GM12865 (cell line): ENCODE measurements at regions not wholly inside any gene's neighbourhood (a gene's known extent, or its start where the extent isn't known, plus 50 kb on each side); places are given as distances from the start of the nearest gene placed in this dataset.
A peak's percentile ranks its signal among the peaks of the same experiment; 100 is the strongest.
"Not testable (repeated sequence)": the region's sequence is repeated elsewhere in the genome, so short reads cannot be mapped to it uniquely, and the experiment has no call there.

ENCODE experiments used
- DNase-seq: peaks from one replicate; pipeline ENCODE4 v3.0.0; 2010; ENCODE audit warnings: low read depth
- H3K4me3 ChIP-seq: 2 replicates; pipeline ENCODE4 v1.5.1; 2011; ENCODE audit warnings: mild to moderate bottlenecking, low read depth, low read length, control low read depth
- TF ChIP-seq, protein P1 (sequence below): IDR thresholded peaks from 2 replicates; pipeline ENCODE4 v1.5.1; 2011; ENCODE audit warnings: low read length, control low read depth, low read depth, inconsistent platforms; ENCODE audit not compliant: insufficient read depth; ENCODE audit errors: missing control alignments

DNA sequence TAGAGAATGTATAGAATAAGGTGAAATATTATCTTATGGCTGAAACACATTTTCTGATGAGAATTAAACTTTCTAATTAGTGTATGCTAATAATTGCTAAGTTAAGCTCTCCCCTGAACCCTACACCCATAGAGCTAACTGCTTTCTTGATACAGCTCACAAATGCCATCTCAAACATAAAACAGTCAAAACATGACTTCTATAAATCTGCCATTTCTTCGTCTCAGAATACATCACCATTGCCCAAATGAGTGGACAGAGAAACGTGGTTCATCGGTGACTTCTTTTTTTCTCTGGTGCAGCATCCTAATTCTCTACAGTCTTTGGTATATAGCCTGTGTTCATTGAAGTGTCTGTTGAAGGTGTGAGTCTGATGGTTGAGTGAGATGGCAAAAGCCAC is 554.6 kb downstream of the NLGN4X start:
- no peak for DNase-seq
- H3K4me3 ChIP-seq, result no peak overlapping the region
- TF ChIP-seq, protein P1, sequence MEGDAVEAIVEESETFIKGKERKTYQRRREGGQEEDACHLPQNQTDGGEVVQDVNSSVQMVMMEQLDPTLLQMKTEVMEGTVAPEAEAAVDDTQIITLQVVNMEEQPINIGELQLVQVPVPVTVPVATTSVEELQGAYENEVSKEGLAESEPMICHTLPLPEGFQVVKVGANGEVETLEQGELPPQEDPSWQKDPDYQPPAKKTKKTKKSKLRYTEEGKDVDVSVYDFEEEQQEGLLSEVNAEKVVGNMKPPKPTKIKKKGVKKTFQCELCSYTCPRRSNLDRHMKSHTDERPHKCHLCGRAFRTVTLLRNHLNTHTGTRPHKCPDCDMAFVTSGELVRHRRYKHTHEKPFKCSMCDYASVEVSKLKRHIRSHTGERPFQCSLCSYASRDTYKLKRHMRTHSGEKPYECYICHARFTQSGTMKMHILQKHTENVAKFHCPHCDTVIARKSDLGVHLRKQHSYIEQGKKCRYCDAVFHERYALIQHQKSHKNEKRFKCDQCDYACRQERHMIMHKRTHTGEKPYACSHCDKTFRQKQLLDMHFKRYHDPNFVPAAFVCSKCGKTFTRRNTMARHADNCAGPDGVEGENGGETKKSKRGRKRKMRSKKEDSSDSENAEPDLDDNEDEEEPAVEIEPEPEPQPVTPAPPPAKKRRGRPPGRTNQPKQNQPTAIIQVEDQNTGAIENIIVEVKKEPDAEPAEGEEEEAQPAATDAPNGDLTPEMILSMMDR, result no peak

DNA sequence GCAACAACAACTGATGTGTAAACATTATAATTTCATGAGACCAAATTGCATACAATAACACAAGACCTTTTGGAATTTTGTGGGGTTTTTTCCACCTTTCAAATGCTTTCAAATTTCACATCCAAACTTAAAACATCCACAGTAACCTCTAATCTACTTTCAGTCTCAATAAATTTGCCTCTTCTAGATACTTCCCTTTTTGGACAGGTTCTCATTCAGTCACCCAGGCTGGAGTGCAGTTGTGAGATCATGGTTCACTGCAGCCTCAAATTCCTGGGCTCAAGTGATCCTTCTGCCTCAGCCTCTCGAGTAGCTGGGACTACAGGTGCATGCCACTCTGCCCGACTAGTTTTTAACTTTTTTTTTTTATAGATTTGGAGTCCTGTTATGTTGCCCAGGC is 556.6 kb downstream of the NLGN4X start:
- H3K4me3 ChIP-seq, result no peak overlapping the region
- TF ChIP-seq, protein P1, result no peak
- DNase-seq, result no peak

DNA sequence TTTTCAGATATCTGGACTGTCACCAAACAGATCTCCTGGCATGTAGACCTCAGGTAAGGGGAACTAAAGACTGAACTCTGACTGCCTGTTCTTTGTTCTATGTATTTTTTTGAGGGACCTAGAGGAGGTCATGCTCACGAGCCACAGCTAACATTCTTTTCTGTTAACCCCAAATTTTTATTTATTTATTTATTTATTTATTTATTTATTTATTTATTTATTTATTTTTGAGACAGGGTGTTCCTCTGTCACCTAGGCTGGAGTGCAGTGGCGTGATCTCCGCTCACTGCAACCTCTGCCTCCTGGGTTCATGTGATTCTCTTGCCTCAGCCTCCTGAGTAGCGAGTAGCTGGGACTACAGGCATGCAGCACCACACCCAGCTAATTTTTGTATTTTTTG is 562.0 kb downstream of the NLGN4X start:
- not testable (repeated sequence) for H3K4me3 ChIP-seq, DNase-seq

DNA sequence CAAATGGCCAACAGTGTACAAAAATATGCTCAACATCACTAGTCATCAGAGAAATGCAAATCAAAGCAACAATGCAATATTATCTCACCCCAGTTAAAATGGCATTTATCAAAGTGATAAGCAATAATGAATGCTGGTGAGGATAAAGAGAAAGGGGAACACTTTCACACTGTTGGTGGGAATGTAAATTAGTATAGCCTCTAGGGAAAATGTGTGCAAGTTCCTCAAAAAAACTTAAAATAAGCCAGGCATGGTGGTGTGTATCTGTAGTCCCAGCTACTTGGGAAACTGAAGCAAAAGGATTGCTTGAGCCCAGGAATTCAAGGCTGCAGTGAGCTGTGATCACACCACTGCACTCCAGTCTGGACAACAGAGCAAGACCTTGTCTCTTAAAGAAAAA is 572.1 kb downstream of the NLGN4X start:
- DNase-seq, result no peak
- TF ChIP-seq, protein P1, result no peak
- H3K4me3 ChIP-seq, result no peak overlapping the region

DNA sequence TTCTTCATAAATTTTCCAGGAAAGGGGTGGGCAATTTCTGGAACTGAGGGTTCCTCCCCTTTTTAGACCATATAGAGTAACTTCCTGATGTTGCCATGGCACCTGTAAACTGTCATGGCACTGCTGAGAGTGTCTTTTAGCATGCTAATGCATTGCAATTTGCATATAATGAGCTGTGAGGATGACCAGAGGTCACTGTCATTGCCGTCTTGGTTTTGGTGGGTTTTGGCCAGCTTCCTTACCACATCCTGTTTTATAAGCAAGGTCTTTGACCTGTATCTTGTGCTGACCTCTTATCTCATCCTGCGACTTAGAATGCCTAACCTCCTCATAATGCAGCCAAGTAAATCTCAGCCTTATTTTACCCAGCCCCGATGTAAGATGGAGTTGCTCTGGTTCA is 577.8 kb downstream of the NLGN4X start:
- TF ChIP-seq, protein P1, result no peak
- no peak overlapping the region for H3K4me3 ChIP-seq
- peak; percentile 68 for DNase-seq

DNA sequence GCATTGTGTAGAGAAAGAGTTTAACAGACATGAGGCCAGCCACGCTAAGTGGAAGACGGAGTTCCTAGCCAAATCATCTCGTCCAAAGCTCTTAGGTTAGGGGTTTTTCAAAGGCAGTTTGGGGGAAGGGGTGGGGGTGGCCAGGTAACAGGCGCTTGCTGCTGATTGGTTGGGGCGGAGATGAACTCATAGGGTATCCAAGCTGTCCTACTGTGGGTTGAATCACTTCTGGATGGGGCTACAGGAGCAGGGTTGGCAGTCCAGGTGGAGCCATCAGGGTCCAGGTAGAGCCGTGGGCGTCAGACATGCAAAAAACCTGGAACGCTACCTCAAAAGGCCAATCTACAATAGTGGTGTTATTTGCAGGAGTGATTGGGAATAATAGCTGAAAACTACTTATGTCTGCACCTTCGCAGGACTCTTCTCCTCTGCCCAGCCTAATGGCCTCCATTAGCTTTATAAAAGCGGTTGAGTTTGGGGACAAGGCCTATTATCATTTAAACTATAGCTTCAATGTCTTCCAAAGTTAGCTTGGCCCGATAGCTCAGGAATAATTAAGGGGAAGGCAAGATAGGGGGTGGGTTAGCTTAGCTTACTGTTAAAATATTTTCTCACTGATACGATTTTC is 579.6 kb downstream of the NLGN4X start:
- TF ChIP-seq, protein P1, result no peak
- H3K4me3 ChIP-seq, result no peak overlapping the region
- no peak for DNase-seq

DNA sequence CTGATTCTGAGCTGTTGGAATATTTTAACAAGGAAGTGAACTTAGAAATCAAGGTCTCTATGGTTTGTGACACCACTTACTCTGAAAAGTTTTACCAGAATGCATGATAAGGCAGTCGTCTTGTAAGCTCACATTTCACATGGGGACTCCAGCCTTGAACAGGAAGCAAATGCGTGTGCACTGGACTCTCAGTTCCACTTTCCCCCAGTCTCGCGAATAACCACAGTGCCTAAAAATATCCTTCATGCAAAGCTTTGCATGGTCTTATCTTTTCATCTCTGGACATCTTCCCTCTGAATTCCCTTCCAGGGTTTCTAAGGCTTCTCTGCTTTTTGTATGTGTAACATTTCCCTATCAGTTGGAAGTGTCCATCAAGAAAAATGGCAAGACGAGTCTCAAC is 581.8 kb downstream of the NLGN4X start:
- H3K4me3 ChIP-seq, result no peak overlapping the region
- TF ChIP-seq, protein P1, result no peak
- DNase-seq, result peak; percentile 89
